ENCODE measurements at regions not wholly inside any gene's neighbourhood (a gene's known extent, or its start where the extent isn't known, plus 50 kb on each side); places are given as distances from the start of the nearest gene placed in this dataset.

DNA sequence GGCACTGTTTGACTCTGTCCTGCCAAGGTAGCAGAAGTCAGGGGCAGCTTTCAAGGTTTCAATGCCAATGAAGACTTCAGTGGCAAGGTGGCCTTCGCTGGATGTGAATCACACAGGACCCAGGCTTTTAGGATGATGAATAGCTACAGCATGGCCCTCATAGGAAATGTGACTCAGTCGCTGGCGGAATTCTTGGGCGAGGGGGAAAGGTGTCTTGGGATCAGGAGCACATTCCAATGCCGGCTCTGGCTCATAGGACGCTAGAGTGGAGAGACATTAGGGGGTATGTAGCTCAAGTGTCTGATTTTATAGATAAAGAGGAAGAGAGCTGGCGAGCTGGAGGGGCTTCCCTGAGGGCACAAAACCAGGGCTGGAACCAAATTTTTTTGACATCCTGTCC is 68.6 kb downstream of the SMIM21 start:
- H3K27me3 ChIP-seq = no peaks in the 10 kb centered on the region
- TF ChIP-seq CTCF (IDR thresholded peaks at IDR 0.05) (no peak), POLR2A (IDR thresholded peaks at IDR 0.05) (no peak)
- H3K4me1 ChIP-seq = no peaks in the 10 kb centered on the region
- no peaks in the 10 kb centered on the region for H3K36me3 ChIP-seq
- no peak overlapping the region for H3K27ac ChIP-seq
- no peak for DNase-seq
- no peak overlapping the region for H3K4me3 ChIP-seq
- peaks cover 0 to under 1% (median 0%) of the 10 kb centered on the region in 4 donors for H3K9me3 ChIP-seq

GRCh38 chr18:75353357-75353756 is 74.1 kb downstream of the SMIM21 start:
- no peak overlapping the region for H3K4me3 ChIP-seq
- H3K4me1 ChIP-seq = no peaks in the 10 kb centered on the region
- TF ChIP-seq CTCF (IDR thresholded peaks at IDR 0.05) (no peak), POLR2A (IDR thresholded peaks at IDR 0.05) (no peak)
- H3K27me3 ChIP-seq = no peaks in the 10 kb centered on the region
- no peak overlapping the region for H3K27ac ChIP-seq
- peaks cover 0 to 12% (median 4%) of the 10 kb centered on the region in 4 donors for H3K9me3 ChIP-seq
- no peak for DNase-seq
- H3K36me3 ChIP-seq = no peaks in the 10 kb centered on the region

- H3K36me3 ChIP-seq = no peaks in the 10 kb centered on the region
Observed at GRCh38 chr18:75351409-75351808, 76.1 kb downstream of the SMIM21 start.

GRCh38 chr18:75350857-75351256 is 76.6 kb downstream of the SMIM21 start:
- Histone ChIP-seq H3K9me3 (peaks cover 0 to 12% (median 4%) of the 10 kb centered on the region in 4 donors), H3K4me3 (peak overlapping the region in 2 of 4 donors; percentile 12 to 30), H3K27me3 (no peaks in the 10 kb centered on the region), H3K4me1 (no peaks in the 10 kb centered on the region), H3K27ac (peak overlapping the region in 3 of 4 donors; percentile 20 to 72 (median 61)), H3K36me3 (no peaks in the 10 kb centered on the region)
- TF ChIP-seq CTCF (IDR thresholded peaks at IDR 0.05) (no peak), POLR2A (IDR thresholded peaks at IDR 0.05) (no peak)
- DNase-seq = no peak

More at GRCh38 chr18:75351409-75351808, 76.1 kb downstream of the SMIM21 start:
- no peak overlapping the region for H3K27ac ChIP-seq
- H3K27me3 ChIP-seq = no peaks in the 10 kb centered on the region
- H3K4me3 ChIP-seq = no peak overlapping the region
- no peaks in the 10 kb centered on the region for H3K4me1 ChIP-seq
- no peak for TF ChIP-seq CTCF (IDR thresholded peaks at IDR 0.05)
- H3K9me3 ChIP-seq = peaks cover 0 to 12% (median 4%) of the 10 kb centered on the region in 4 donors
- DNase-seq = no peak

- H3K36me3 ChIP-seq = no peaks in the 10 kb centered on the region
- no peaks in the 10 kb centered on the region for H3K4me1 ChIP-seq
- TF ChIP-seq POLR2A (IDR thresholded peaks at IDR 0.05) (peak in 1 of 2 donors; percentile 7), CTCF (IDR thresholded peaks at IDR 0.05) (peak in 1 of 6 experiments; percentile 21)
- peak in 1 of 3 donors; percentile 55 for DNase-seq
- H3K27me3 ChIP-seq = no peaks in the 10 kb centered on the region
- H3K9me3 ChIP-seq = peaks cover 0 to 12% (median 4%) of the 10 kb centered on the region in 4 donors
- peak overlapping the region in 3 of 4 donors; percentile 20 to 72 (median 61) for H3K27ac ChIP-seq
- peak overlapping the region in 2 of 4 donors; percentile 12 to 30 for H3K4me3 ChIP-seq
Observed at GRCh38 chr18:75350512-75350839, 77.0 kb downstream of the SMIM21 start.

Data from Peyer's patch (tissue), 4 donors.